H1 (cell line): ENCODE measurements at regions not wholly inside any gene's neighbourhood (a gene's known extent, or its start where the extent isn't known, plus 50 kb on each side); places are given as distances from the start of the nearest gene placed in this dataset.

Experiments
- CTCF ChIA-PET: fragments of 300-600 bp; sonication (Branson Sonifier 250); formaldehyde crosslinking; loops from one replicate; lab custom pipeline; 2021; ENCODE audit not compliant: partially characterized antibody; lab: Charles Lee
- POLR2A ChIA-PET: fragments of 300-600 bp; sonication (Branson Sonifier 250); formaldehyde crosslinking; loops from one replicate; lab custom pipeline; 2021; ENCODE audit warnings: inconsistent platforms; ENCODE audit not compliant: partially characterized antibody; lab: Charles Lee
- DNase-seq, 2 experiments: peaks; one replicate each; pipeline versions ENCODE4 v3.0.0 to v3.0.0-alpha.2; 2010 to 2022; ENCODE audit warnings: low spot score in 2 of 2, low read depth in 1 of 2, mixed read lengths in 1 of 2
- FAIRE-seq: peaks from 2 replicates; lab custom pipeline; 2011; peaks lifted over from hg19 to GRCh38; lab: Jason Lieb, UNC
- H2AFZ ChIP-seq: 2 replicates; pipeline ENCODE4 v1.8.1; 2012; ENCODE audit warnings: low read length, inconsistent platforms
- H2AK5ac ChIP-seq: 2 replicates; pipeline ENCODE4 v1.6.1; 2013; ENCODE audit warnings: low read depth, low read length
- H2BK120ac ChIP-seq: replicated peaks from 2 replicates; pipeline ENCODE3; 2013; ENCODE audit warnings: low read depth, low read length, inconsistent platforms
- H2BK12ac ChIP-seq: 2 replicates; pipeline ENCODE4 v1.6.1; 2013; ENCODE audit warnings: low read depth, low read length
- H2BK15ac ChIP-seq: 2 replicates; pipeline ENCODE4 v1.6.1; 2013; ENCODE audit warnings: low read length
- H2BK20ac ChIP-seq: 2 replicates; pipeline ENCODE4 v1.6.1; 2013; ENCODE audit warnings: low read length
- H2BK5ac ChIP-seq: 2 replicates; pipeline ENCODE4 v1.6.1; 2013; ENCODE audit warnings: low read depth, low read length
- H3K14ac ChIP-seq: 2 replicates; pipeline ENCODE4 v1.6.1; 2013; ENCODE audit warnings: inconsistent platforms; ENCODE audit not compliant: insufficient read length
- H3K18ac ChIP-seq: 2 replicates; pipeline ENCODE4 v1.6.1; 2013; ENCODE audit warnings: low read length; ENCODE audit errors: extremely low read depth
- H3K23ac ChIP-seq: 2 replicates; pipeline ENCODE4 v1.6.1; 2013; ENCODE audit warnings: inconsistent platforms; ENCODE audit not compliant: insufficient read length
- H3K23me2 ChIP-seq: 2 replicates; pipeline ENCODE4 v1.6.1; 2013; ENCODE audit warnings: low read depth, low read length
- H3K27ac ChIP-seq: 2 replicates; pipeline ENCODE4 v1.6.1; 2011; ENCODE audit warnings: low read depth, low read length, inconsistent platforms
- H3K27me3 ChIP-seq, 4 experiments: replicated peaks in 1 of 4; 1 replicate in 1 of 4; 2 replicates in 3 of 4; pipeline versions ENCODE4 v1.6.1 to v1.8.1; 2011 to 2013; ENCODE audit warnings: low read length in 3 of 4, mild to moderate bottlenecking in 3 of 4, inconsistent platforms in 2 of 4, mixed read lengths in 2 of 4, moderate library complexity in 1 of 4; ENCODE audit not compliant: control insufficient read depth in 3 of 4, insufficient read depth in 3 of 4; ENCODE audit errors: extremely low read depth in 1 of 4
- H3K36me3 ChIP-seq, 4 experiments: 2 replicates each; pipeline versions ENCODE4 v1.6.1 to v1.8.1; 2011 to 2013; ENCODE audit warnings: mild to moderate bottlenecking in 4 of 4, low read length in 3 of 4, moderate library complexity in 2 of 4, control low read depth in 1 of 4, inconsistent platforms in 1 of 4; ENCODE audit not compliant: insufficient read depth in 4 of 4, control insufficient read depth in 2 of 4
- H3K4ac ChIP-seq: replicated peaks from 2 replicates; pipeline ENCODE3; 2013; ENCODE audit warnings: low read length, low read depth, mixed read lengths, inconsistent platforms; ENCODE audit not compliant: insufficient read length
- H3K4me1 ChIP-seq, 4 experiments: replicated peaks in 1 of 4; 1 replicate in 1 of 4; 2 replicates in 3 of 4; pipeline versions ENCODE4 v1.6.1 to v1.8.1; 2011 to 2013; ENCODE audit warnings: low read length in 3 of 4, inconsistent platforms in 2 of 4, mixed read lengths in 1 of 4; ENCODE audit not compliant: insufficient read depth in 4 of 4, control insufficient read depth in 3 of 4
- H3K4me2 ChIP-seq, 2 experiments: 2 replicates each; pipeline versions ENCODE4 v1.6.1 to v1.8.1; 2011 to 2013; ENCODE audit warnings: low read depth in 2 of 2, low read length in 2 of 2, control low read depth in 1 of 2, inconsistent platforms in 1 of 2, mild to moderate bottlenecking in 1 of 2; ENCODE audit not compliant: insufficient read depth in 1 of 2
- H3K4me3 ChIP-seq, 4 experiments: fragments of 200-600, 300-600 bp in 1 of 4; sonication (generic), shearing (Covaris generic), sonication (Bioruptor Twin) in 1 of 4; 2 replicates each; pipeline versions ENCODE4 v1.5.1 to v1.8.1; 2011 to 2016; ENCODE audit warnings: low read length in 4 of 4, low read depth in 3 of 4, control low read depth in 2 of 4, inconsistent platforms in 2 of 4, mild to moderate bottlenecking in 2 of 4, mixed read lengths in 1 of 4, moderate library complexity in 1 of 4; ENCODE audit not compliant: insufficient read depth in 2 of 4; ENCODE audit errors: extremely low read depth in 1 of 4
- H3K56ac ChIP-seq: replicated peaks from 2 replicates; pipeline ENCODE3; 2013; ENCODE audit warnings: low read depth, mild to moderate bottlenecking, mixed read lengths, low read length, inconsistent platforms; ENCODE audit not compliant: insufficient read length
- H3K79me1 ChIP-seq: 2 replicates; pipeline ENCODE4 v1.6.1; 2013; ENCODE audit warnings: low read depth, low read length, control low read depth
- H3K79me2 ChIP-seq, 2 experiments: 2 replicates each; pipeline versions ENCODE4 v1.6.1 to v1.8.1; 2012 to 2013; ENCODE audit warnings: low read length in 2 of 2, mild to moderate bottlenecking in 2 of 2, inconsistent platforms in 1 of 2; ENCODE audit not compliant: insufficient read depth in 2 of 2, control insufficient read depth in 1 of 2
- H3K9ac ChIP-seq, 4 experiments: replicated peaks in 1 of 4; 1 replicate in 1 of 4; 2 replicates in 3 of 4; pipeline versions ENCODE4 v1.6.1 to v1.8.1; 2011 to 2013; ENCODE audit warnings: low read depth in 3 of 4, low read length in 3 of 4, control low read depth in 2 of 4, mild to moderate bottlenecking in 2 of 4, moderate library complexity in 2 of 4, inconsistent platforms in 1 of 4; ENCODE audit errors: extremely low read depth in 1 of 4
- H3K9me3 ChIP-seq, 2 experiments: 2 replicates each; pipeline versions ENCODE4 v1.6.1 to v1.8.1; 2012 to 2013; ENCODE audit warnings: mild to moderate bottlenecking in 2 of 2, moderate library complexity in 2 of 2, control low read depth in 1 of 2, inconsistent platforms in 1 of 2, low read depth in 1 of 2, low read length in 1 of 2, mixed read lengths in 1 of 2; ENCODE audit not compliant: insufficient read depth in 2 of 2
- H4K20me1 ChIP-seq, 2 experiments: replicated peaks in 1 of 2; 2 replicates each; pipeline versions ENCODE3 to v1.8.1; 2011 to 2013; ENCODE audit warnings: inconsistent platforms in 2 of 2, low read length in 2 of 2, mild to moderate bottlenecking in 1 of 2; ENCODE audit not compliant: insufficient read depth in 2 of 2, control insufficient read depth in 1 of 2
- H4K5ac ChIP-seq: 2 replicates; pipeline ENCODE4 v1.6.1; 2013; ENCODE audit warnings: low read length, low read depth, mixed read lengths, inconsistent platforms; ENCODE audit not compliant: insufficient read length
- H4K8ac ChIP-seq: 2 replicates; pipeline ENCODE4 v1.8.0; 2013; ENCODE audit warnings: mild to moderate bottlenecking, moderate library complexity, low read length, inconsistent platforms; ENCODE audit not compliant: insufficient read depth; ENCODE audit errors: extremely low read depth
- H4K91ac ChIP-seq: replicated peaks from 2 replicates; pipeline ENCODE3; 2013; ENCODE audit warnings: low read length, mixed read lengths, inconsistent platforms; ENCODE audit not compliant: insufficient read length
- ASH2L ChIP-seq: fragments of 200-600, 300-600 bp; sonication (generic); IDR thresholded peaks from one replicate; pipeline ENCODE4 v1.7.1; 2017; ENCODE audit warnings: low read length
- EZH2 ChIP-seq: fragments of 200-600 bp; sonication (generic); IDR thresholded peaks from 2 replicates; pipeline ENCODE4 v1.7.1; 2012; ENCODE audit warnings: low read depth, mild to moderate bottlenecking, moderate library complexity, low read length, inconsistent platforms; ENCODE audit not compliant: severe bottlenecking
- JUN ChIP-seq: IDR thresholded peaks from 2 replicates; pipeline ENCODE4 v1.6.1; 2011; ENCODE audit warnings: low read depth, mild to moderate bottlenecking, improper control_type of control experiment, low read length
- KDM1A ChIP-seq: fragments of 200-600, 300-600 bp; sonication (generic); IDR thresholded peaks from 2 replicates; pipeline ENCODE4 v1.7.1; 2016; ENCODE audit warnings: mild to moderate bottlenecking, low read length, borderline replicate concordance
- KDM5A ChIP-seq: fragments of 200-600 bp; IDR thresholded peaks from 2 replicates; pipeline ENCODE4 v1.7.1; 2012; ENCODE audit warnings: mild to moderate bottlenecking, low read length, inconsistent platforms, mixed read lengths
- NANOG ChIP-seq: IDR thresholded peaks from 2 replicates; pipeline ENCODE4 v1.6.1; 2011; ENCODE audit warnings: low read length, low read depth, mild to moderate bottlenecking, inconsistent platforms; ENCODE audit not compliant: insufficient read depth, poor library complexity, severe bottlenecking
- PHF8 ChIP-seq: fragments of 200-600 bp; sonication (generic); conservative IDR thresholded peaks from 2 replicates; pipeline ENCODE4 v1.7.1; 2012; ENCODE audit warnings: low read depth, mild to moderate bottlenecking, inconsistent platforms, low read length, moderate library complexity
- SP4 ChIP-seq: IDR thresholded peaks from 2 replicates; pipeline ENCODE4 v1.6.1; 2012; ENCODE audit warnings: low read length, inconsistent platforms
- SRF ChIP-seq: IDR thresholded peaks from 2 replicates; pipeline ENCODE4 v1.6.1; 2011; ENCODE audit warnings: mild to moderate bottlenecking, low read depth, low read length, moderate library complexity
- SUZ12 ChIP-seq: fragments of 200-600 bp; sonication (generic); IDR thresholded peaks from 2 replicates; pipeline ENCODE4 v1.6.1; 2012; ENCODE audit warnings: mild to moderate bottlenecking, inconsistent platforms, low read length, moderate library complexity, mixed read lengths
- WGBS, 2 experiments: shearing (Covaris generic) in 1 of 2; methylation state at CpG; one replicate each; pipeline versions ENCODE4 v1.1.6 to v1.1.7; 2013 to 2015; ENCODE audit warnings: low lambda C conversion rate in 2 of 2, mixed read lengths in 2 of 2, inconsistent platforms in 1 of 2, low coverage in 1 of 2, missing lambda C conversion rate in 1 of 2; ENCODE audit not compliant: insufficient replicate concordance in 2 of 2, insufficient coverage in 1 of 2, insufficient read length in 1 of 2; ENCODE audit errors: extremely low coverage in 1 of 2, missing lambda C conversion rate in 1 of 2; 5-methylcytosine and 5-hydroxymethylcytosine counted together
- TF ChIP-seq, protein P1 (sequence below): IDR thresholded peaks from 2 replicates; pipeline ENCODE4 v1.6.1; 2012; ENCODE audit warnings: inconsistent platforms
- TF ChIP-seq, protein P2 (sequence below), 3 experiments: IDR thresholded peaks; 1 replicate in 2 of 3; 2 replicates in 1 of 3; pipeline versions ENCODE4 v1.5.1 to v1.6.1; 2011; ENCODE audit warnings: low read length in 3 of 3, mild to moderate bottlenecking in 3 of 3, inconsistent platforms in 2 of 3, low read depth in 1 of 3, moderate library complexity in 1 of 3; ENCODE audit not compliant: insufficient read depth in 1 of 3; ENCODE audit errors: control extremely low read depth in 1 of 3

DNA sequence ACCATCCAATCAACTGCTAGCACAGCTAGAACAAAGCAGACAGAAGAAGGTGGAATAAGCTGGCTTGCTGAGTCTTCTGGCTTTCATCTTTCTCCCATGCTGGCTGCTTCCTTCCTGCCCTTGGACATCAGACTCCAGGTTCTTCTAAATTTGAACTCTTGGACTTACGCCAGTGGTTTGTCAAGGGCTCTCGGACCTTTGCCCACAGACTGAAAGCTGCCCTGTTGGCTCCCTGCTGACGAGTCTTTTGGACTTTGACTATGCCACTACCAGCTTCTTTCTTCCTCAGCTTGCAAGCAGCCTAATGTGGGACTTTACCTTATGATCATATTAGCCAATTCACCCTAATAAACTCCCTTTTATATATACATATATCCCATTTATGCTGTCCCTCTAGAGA, 164.1 kb upstream of the GJE1 start:
- no peak overlapping the region for H2AK5ac ChIP-seq
- H3K9ac ChIP-seq: no peak overlapping the region
- POLR2A ChIA-PET: no interaction called here
- H4K20me1 ChIP-seq: no peaks in the 10 kb centered on the region
- WGBS, 2 experiments: 100% methylated on average over 3 of the region's 3 CpGs; no CpG with 5 or more reads in 1 of the 2 experiments
- H3K23me2 ChIP-seq: no peaks in the 10 kb centered on the region; the same call in 1 of the 2 replicates
- H3K4me3 ChIP-seq: no peak overlapping the region
- no peaks in the 10 kb centered on the region for H3K79me1 ChIP-seq
- H4K5ac ChIP-seq: no peak overlapping the region
- no peak overlapping the region for H2BK12ac ChIP-seq
- no peaks in the 10 kb centered on the region for H3K79me2 ChIP-seq
- no peaks in the 10 kb centered on the region for H3K27me3 ChIP-seq
- no peak overlapping the region for H2BK20ac ChIP-seq
- no peak overlapping the region for H2AFZ ChIP-seq
- no peak overlapping the region for H3K4ac ChIP-seq
- H4K91ac ChIP-seq: no peak overlapping the region
- CTCF ChIA-PET: interaction anchor here (1.9 kb wide), 1 partner anchor 13 kb away, joined by 6 read pairs; no protein-coding TSS in a partner anchor
- H3K27ac ChIP-seq: no peak overlapping the region
- no peak overlapping the region for H3K18ac ChIP-seq
- no peak overlapping the region for H3K14ac ChIP-seq
- H3K36me3 ChIP-seq: no peaks in the 10 kb centered on the region
- no peak overlapping the region for H2BK15ac ChIP-seq
- H4K8ac ChIP-seq: no peak overlapping the region
- no peak overlapping the region for H3K4me2 ChIP-seq
- no peaks in the 10 kb centered on the region for H3K9me3 ChIP-seq
- FAIRE-seq (no peak), DNase-seq (no peak)
- H2BK5ac ChIP-seq: no peak overlapping the region
- H2BK120ac ChIP-seq: no peak overlapping the region
- no peak overlapping the region for H3K23ac ChIP-seq
- H3K56ac ChIP-seq: no peak overlapping the region
- H3K4me1 ChIP-seq: 0 out of 7 replicates have a peak, but pooled peaks cover 0 to 2% (median 0%) of the 10 kb centered on the region in 4 experiments
- TF ChIP-seq PHF8 (no peak), EZH2 (no peak), SUZ12 (no peak), KDM1A (no peak), NANOG (no peak), KDM5A (no peak), JUN (no peak), ASH2L (no peak), SP4 (no peak), SRF (no peak)
- TF ChIP-seq, protein P1, sequence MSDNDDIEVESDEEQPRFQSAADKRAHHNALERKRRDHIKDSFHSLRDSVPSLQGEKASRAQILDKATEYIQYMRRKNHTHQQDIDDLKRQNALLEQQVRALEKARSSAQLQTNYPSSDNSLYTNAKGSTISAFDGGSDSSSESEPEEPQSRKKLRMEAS: no peak
- TF ChIP-seq, protein P2, sequence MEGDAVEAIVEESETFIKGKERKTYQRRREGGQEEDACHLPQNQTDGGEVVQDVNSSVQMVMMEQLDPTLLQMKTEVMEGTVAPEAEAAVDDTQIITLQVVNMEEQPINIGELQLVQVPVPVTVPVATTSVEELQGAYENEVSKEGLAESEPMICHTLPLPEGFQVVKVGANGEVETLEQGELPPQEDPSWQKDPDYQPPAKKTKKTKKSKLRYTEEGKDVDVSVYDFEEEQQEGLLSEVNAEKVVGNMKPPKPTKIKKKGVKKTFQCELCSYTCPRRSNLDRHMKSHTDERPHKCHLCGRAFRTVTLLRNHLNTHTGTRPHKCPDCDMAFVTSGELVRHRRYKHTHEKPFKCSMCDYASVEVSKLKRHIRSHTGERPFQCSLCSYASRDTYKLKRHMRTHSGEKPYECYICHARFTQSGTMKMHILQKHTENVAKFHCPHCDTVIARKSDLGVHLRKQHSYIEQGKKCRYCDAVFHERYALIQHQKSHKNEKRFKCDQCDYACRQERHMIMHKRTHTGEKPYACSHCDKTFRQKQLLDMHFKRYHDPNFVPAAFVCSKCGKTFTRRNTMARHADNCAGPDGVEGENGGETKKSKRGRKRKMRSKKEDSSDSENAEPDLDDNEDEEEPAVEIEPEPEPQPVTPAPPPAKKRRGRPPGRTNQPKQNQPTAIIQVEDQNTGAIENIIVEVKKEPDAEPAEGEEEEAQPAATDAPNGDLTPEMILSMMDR (IDR thresholded peaks at IDR 0.05; ENCODE audit: control extremely low read depth in 1 of 3, insufficient read depth in 1 of 3, low read depth in 1 of 3, low read length in 3 of 3): no peak
